Breast epithelium (tissue), 4 donors: ENCODE measurements at regions not wholly inside any gene's neighbourhood (a gene's known extent, or its start where the extent isn't known, plus 50 kb on each side); places are given as distances from the start of the nearest gene placed in this dataset.
"Not testable (repeated sequence)": the region's sequence is repeated elsewhere in the genome, so short reads cannot be mapped to it uniquely, and the experiment has no call there.

Source experiments
- DNase-seq, 2 donors: peaks; one replicate each; pipeline ENCODE4 v3.0.0-alpha.2; 2019; ENCODE audit warnings: low spot score in 2 of 2
- H3K27ac ChIP-seq, 2 donors: fragments of 200-600 bp; sonication (generic) in 1 of 2; one replicate each; pipeline ENCODE4 v1.5.1; 2016 to 2019; ENCODE audit warnings: mild to moderate bottlenecking in 1 of 2
- H3K27me3 ChIP-seq, 2 donors: fragments of 200-600 bp; sonication (generic) in 1 of 2; one replicate each; pipeline versions ENCODE4 v1.5.1 to v1.6.0; 2017 to 2019; ENCODE audit warnings: control low read depth in 1 of 2, mild to moderate bottlenecking in 1 of 2
- H3K36me3 ChIP-seq: fragments of 200-600 bp; one replicate; pipeline ENCODE4 v1.5.1; 2019
- H3K4me1 ChIP-seq, 2 donors: fragments of 200-600 bp; sonication (generic); one replicate each; pipeline ENCODE4 v1.5.1; 2016 to 2019; ENCODE audit warnings: control low read depth in 1 of 2
- H3K4me3 ChIP-seq, 3 donors: fragments of 200-600 bp; sonication (generic); 1 replicate in 2 of 3; 2 replicates in 1 of 3; pipeline ENCODE4 v1.5.1; 2016 to 2019; ENCODE audit warnings: mild to moderate bottlenecking in 3 of 3, moderate library complexity in 2 of 3
- H3K9me3 ChIP-seq, 2 donors: fragments of 200-600 bp; sonication (generic) in 1 of 2; one replicate each; pipeline ENCODE4 v1.5.1; 2016 to 2019; ENCODE audit warnings: control low read depth in 1 of 2
- CTCF ChIP-seq, 3 donors: fragments of 450-650 bp; IDR thresholded peaks; one replicate each; pipeline ENCODE4 v1.5.1; 2016 to 2017; ENCODE audit warnings: antibody characterized with exemption in 3 of 3, mild to moderate bottlenecking in 3 of 3, moderate library complexity in 3 of 3
- POLR2A ChIP-seq: fragments of 450-650 bp; IDR thresholded peaks from one replicate; pipeline ENCODE4 v1.6.1; 2016; ENCODE audit warnings: antibody characterized with exemption, mild to moderate bottlenecking, moderate library complexity
- POLR2AphosphoS5 ChIP-seq, 3 donors: sonication (generic); formaldehyde crosslinking; IDR thresholded peaks; one replicate each; pipeline ENCODE4 v1.6.1; 2017; ENCODE audit warnings: antibody characterized with exemption in 3 of 3
- intact Hi-C: fragments of 100-400 bp; cut with DNase I; formaldehyde crosslinking; loops from one replicate; pipeline ENCODE4 v1.15.1; 2023; ENCODE audit warnings: low total_unique reads

DNA sequence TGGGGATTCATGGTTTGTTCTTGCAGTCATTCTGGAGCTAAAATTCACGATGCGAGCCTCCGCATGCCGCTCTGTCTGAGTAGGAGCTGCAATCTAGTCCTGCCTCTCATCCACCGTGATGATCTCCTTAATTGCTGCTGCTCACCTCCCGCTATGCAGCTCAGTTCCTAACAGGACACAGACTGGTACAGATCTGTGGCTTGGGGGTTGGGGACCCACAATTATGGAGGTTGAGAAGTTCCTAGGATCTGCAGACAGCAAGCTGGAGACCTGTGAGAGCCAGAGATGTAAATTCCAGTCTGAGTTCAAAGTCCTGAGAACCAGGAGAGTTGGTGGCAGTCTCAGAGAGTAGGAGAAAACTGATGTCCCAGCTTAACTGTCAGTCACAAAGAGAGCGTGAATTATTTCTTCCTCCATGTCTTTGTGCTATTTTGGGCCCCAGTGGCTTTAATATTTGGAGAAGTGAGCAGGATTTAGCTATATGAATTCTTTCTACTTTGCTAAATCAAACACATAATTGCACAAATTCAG lies 378.7 kb upstream of the MAN1A1 start:
- H3K9me3 ChIP-seq = no peaks in the 10 kb centered on the region
- no peaks in the 10 kb centered on the region for H3K27me3 ChIP-seq
- DNase-seq = no peak
- no peaks in the 10 kb centered on the region for H3K36me3 ChIP-seq
- no peak overlapping the region for H3K27ac ChIP-seq
- intact Hi-C loops = no loop called here
- no peaks in the 10 kb centered on the region for H3K4me1 ChIP-seq
- TF ChIP-seq POLR2AphosphoS5 (IDR thresholded peaks at IDR 0.05) (no peak), CTCF (IDR thresholded peaks at IDR 0.05) (no peak), POLR2A (no peak)
- H3K4me3 ChIP-seq = no peak overlapping the region

DNA sequence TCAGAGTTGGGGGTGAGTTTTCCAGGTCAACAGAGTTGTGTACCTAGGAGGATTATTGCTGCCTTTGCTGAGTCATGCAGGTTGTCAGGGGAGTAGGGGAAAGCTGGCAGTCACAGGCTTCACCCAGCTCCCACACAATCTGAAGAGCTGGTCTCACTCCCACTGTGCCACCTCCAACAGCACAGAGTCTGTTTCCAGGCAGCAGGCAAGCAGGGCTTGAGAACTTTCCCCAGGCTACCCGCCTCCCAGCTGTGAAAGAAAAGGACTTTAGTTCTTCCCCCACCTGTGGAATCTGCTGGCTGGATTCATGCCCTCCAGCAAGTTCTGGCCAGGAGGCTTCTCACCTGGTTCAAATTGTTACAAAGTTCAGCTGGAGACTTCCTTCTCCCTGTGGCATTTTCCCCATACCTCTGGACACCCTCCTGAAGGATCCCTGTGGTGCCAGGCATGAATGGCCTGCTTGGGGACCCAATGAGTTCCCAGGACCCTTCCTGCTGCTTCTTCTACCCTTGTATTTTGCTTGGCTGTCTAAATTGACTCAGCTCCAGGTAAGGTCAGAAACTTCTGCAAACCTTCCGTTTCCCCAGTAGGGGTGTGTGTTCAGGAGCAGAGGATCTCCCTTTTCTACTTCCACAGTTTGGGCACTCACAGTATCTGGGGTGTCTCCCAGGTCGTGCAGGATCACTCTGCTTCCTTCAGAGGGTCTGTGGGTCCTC lies 378.1 kb upstream of the MAN1A1 start:
- Histone ChIP-seq H3K36me3 (no peaks in the 10 kb centered on the region), H3K4me1 (no peaks in the 10 kb centered on the region), H3K4me3 (no peak overlapping the region), H3K27ac (no peak overlapping the region), H3K9me3 (no peaks in the 10 kb centered on the region), H3K27me3 (no peaks in the 10 kb centered on the region)
- TF ChIP-seq CTCF (IDR thresholded peaks at IDR 0.05) (no peak), POLR2A (no peak), POLR2AphosphoS5 (IDR thresholded peaks at IDR 0.05) (no peak)
- no peak for DNase-seq
- intact Hi-C loops = no loop called here

DNA sequence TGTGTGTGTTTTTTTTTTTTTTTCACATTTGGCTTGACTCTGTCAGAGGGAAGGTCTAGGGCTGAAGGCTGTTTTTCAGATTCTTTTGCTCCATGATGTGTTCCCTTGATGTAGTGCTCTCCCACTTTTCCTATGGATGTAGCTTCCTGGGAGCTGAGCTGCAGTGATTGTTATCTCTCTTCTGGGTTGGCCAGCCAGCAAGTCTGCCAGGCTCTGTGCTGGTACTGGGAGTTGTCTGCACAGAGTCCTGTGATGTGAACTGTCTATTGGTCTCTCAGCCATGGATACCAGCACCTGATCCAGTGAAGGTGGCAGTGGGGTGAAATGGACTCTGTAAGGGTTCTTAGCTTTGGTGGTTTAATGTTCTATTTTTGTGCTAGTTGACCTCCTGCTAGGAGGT lies 377.4 kb upstream of the MAN1A1 start:
- H3K4me1 ChIP-seq, DNase-seq, intact Hi-C loops, H3K27me3 ChIP-seq, H3K4me3 ChIP-seq, H3K36me3 ChIP-seq, H3K27ac ChIP-seq, H3K9me3 ChIP-seq: not testable (repeated sequence)

GRCh38 chr6:119726086-119726485 lies 376.5 kb upstream of the MAN1A1 start:
- intact Hi-C loops = no loop called here
- no peak for DNase-seq

DNA sequence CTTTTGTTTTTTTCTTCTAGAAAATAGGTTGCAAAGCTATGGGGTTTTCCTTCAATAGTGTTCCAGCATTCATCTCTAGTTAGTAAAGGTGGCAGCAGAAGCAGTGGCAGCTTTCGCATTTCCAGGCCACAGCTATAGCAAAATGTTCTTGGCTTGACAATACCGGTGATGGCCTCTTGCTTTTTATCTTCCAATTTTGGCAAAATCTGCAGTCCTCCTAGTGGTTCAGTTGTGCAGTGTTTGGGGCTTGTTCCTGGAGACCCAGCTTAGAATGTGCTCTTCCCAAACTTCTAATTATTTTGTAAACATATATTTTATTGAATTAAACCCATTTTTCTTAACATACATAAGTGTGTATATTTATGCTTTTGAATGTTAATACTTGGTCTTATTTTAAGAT lies 370.6 kb upstream of the MAN1A1 start:
- Histone ChIP-seq H3K27me3 (no peaks in the 10 kb centered on the region), H3K27ac (no peak overlapping the region), H3K4me3 (no peak overlapping the region), H3K9me3 (no peaks in the 10 kb centered on the region), H3K4me1 (no peaks in the 10 kb centered on the region), H3K36me3 (no peaks in the 10 kb centered on the region)
- TF ChIP-seq POLR2AphosphoS5 (IDR thresholded peaks at IDR 0.05) (no peak), POLR2A (no peak), CTCF (IDR thresholded peaks at IDR 0.05) (no peak)
- intact Hi-C loops = no loop called here
- DNase-seq = no peak

More at GRCh38 chr6:119726086-119726485, 376.5 kb upstream of the MAN1A1 start:
- no peaks in the 10 kb centered on the region for H3K9me3 ChIP-seq
- H3K4me3 ChIP-seq = no peak overlapping the region
- TF ChIP-seq POLR2A (no peak), POLR2AphosphoS5 (IDR thresholded peaks at IDR 0.05) (no peak), CTCF (IDR thresholded peaks at IDR 0.05) (no peak)
- no peaks in the 10 kb centered on the region for H3K36me3 ChIP-seq
- no peak overlapping the region for H3K27ac ChIP-seq
- no peaks in the 10 kb centered on the region for H3K27me3 ChIP-seq
- H3K4me1 ChIP-seq = no peaks in the 10 kb centered on the region
